HG03521 (cell line): ENCODE measurements at regions not wholly inside any gene's neighbourhood (a gene's known extent, or its start where the extent isn't known, plus 50 kb on each side); places are given as distances from the start of the nearest gene placed in this dataset.

Source experiments
- ATAC-seq: cut with Tn5 transposase; IDR thresholded peaks from one replicate; pipeline ENCODE4 v1.9.1; 2021; ENCODE audit warnings: mild to moderate bottlenecking, moderate library complexity; ENCODE audit not compliant: unreplicated experiment

GRCh38 chr4:81896936-81897335 lies 425.2 kb upstream of the RASGEF1B start:
- no peak for ATAC-seq

GRCh38 chr4:81891005-81891996 lies 419.6 kb upstream of the RASGEF1B start:
- no peak for ATAC-seq

- ATAC-seq, result no peak
These were observed 413.3 kb upstream of the RASGEF1B start for GRCh38 chr4:81884986-81885385.

GRCh38 chr4:81883530-81884450 lies 412.1 kb upstream of the RASGEF1B start:
- no peak for ATAC-seq

- ATAC-seq, result no peak
These were observed 411.3 kb upstream of the RASGEF1B start for GRCh38 chr4:81883004-81883403.

DNA sequence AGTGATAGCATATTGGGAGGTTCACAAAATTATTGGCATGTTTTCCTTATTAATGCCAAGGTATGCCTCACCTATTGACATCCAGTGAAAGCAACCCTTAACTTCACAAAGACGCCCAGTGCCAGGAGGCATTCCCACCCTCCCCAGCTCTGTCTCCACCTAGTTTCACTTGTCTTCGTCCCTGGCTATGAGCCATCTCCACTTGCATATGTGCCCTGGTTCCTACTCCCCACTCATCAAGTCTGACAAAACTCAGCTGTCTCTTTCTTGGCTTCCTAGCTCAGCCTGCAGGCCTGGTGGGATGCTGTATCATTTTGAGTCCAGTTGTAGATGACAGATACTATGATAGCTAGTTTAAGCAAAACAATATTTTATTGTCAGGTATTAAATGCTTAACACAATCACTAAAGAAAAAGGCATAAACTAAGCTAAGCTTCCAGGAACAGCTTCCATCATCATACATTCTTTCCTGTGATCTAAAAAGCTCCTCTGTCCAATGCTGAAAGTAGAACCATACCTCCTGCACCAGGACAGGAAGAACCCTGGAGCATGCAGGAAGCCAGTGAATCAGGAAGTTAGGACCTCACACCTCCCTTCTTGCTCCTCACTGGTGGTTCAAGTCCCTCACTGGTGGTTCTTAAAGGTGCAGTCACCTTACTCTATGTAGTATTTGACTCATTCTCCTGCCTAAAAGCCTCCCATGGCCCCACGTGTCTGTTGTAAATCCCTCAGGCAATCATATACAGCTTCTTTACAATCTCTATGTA lies 410.3 kb upstream of the RASGEF1B start:
- no peak for ATAC-seq

- ATAC-seq, result no peak
These were observed 404.4 kb upstream of the RASGEF1B start for GRCh38 chr4:81876106-81876505.

DNA sequence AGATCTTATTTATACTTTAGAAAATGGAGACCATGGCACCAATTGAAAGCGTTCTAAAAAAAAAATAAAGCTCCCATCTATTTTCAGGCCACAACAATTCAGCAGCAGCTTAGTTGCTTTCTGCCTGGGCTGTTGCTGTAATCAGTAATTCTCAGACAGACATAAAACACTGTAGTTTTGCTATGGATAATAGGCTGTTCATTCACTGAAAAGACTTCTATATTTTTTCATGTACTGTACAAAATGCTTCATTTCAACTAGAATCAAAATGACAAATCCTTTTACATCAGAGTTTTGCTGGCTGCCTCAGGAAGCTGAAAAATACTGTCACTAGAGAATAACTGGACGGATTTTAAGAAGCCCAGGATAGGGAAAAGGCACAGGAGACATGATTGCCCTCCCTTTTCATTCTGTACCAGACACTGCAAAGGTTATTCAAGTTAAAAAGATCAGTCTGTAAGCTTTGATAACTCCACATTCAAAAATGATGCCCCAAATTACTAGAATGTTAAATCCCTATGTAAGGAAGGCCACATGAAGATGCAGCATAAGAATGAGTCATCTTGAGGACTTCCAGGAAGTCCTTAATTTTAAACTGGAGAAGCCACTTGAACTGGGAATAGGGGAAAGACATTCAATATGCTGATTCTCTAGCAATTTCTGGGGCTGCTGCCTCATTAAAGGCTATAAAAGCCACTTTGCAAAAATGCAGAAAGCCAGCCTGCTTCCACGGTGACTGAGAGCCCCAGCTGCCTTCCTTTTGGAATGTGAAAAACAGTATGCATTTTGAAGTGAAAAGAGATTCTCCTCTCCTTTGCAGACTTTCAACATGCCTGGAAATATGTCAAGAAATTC lies 403.2 kb upstream of the RASGEF1B start:
- no peak for ATAC-seq

- no peak for ATAC-seq
These were observed 398.6 kb upstream of the RASGEF1B start for GRCh38 chr4:81870275-81870674.

- ATAC-seq, result no peak
These were observed 388.4 kb upstream of the RASGEF1B start for GRCh38 chr4:81860111-81860510.

DNA sequence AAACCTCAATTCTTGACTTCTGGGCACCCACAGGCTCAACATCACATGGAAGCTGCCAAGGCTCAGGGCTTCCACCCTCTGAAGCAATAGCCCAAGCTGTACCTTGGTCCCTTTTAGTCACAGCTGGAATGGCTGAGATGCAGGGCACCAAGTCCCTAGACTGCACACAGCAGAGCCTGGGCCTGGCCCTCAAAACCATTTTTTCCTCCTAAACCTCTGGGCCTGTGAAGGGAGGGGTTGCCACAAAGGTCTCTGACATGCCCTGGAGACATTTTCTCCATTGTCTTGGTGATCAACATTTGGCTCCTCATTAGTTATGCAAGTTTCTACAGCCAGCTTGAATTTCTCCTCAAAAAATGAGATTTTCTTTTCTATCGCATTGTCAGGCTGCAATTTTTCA lies 382.7 kb upstream of the RASGEF1B start:
- ATAC-seq, result no peak

DNA sequence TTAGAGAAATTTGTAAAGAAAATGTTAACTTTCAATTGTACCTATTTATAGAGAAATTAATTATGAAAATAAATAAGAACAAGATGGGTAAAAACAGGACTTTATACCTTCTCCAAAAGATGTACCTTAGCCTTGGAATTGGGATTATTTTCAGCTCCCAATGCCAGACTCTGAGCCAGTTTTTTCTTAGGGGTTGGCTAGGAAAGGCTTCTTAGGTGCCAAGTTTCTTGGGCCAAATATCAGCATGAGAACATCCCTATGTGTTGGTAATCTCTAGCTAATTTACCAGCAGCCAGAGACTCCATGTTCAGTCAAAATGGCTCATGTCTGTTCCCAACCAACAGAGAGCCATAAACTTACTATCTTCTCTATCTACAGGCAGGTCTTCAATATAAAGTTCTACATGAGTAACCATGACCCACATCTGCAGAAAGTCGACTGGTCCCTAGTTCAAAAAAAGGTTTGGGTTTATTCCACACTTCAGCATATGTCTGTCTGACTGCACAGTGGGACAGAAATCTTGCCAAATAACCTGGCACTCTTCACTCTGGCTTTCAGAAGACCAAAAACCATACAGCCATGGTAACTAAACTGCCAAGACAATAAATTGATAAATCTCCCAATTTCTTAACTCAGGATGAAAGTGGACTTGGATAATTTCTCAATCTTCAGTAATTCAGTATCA lies 380.5 kb upstream of the RASGEF1B start:
- no peak for ATAC-seq

- no peak for ATAC-seq
These were observed 379.0 kb upstream of the RASGEF1B start for GRCh38 chr4:81850701-81851100.

GRCh38 chr4:81845761-81846160 lies 374.1 kb upstream of the RASGEF1B start:
- no peak for ATAC-seq

DNA sequence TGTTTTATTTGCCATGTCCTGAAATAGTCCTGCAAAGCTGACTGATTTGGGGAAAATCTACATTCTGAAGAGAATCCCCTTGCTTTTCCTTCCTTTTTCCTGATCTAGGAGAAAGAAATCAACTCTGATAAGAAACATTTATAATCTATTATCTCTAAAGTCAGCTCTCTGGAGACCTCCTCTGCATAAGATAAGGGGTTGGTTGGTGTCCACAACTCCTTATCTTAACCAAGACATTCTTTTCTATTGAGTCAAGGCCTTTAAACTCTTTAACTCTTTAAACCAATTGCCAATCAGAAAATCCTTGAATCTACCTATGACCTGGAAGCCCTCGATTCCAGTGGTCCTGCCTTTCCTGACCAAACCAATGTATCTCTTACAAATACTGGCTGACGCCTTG lies 373.6 kb upstream of the RASGEF1B start:
- ATAC-seq, result no peak

- ATAC-seq, result peak; percentile 90
These were observed 373.0 kb upstream of the RASGEF1B start for GRCh38 chr4:81844717-81845116.

DNA sequence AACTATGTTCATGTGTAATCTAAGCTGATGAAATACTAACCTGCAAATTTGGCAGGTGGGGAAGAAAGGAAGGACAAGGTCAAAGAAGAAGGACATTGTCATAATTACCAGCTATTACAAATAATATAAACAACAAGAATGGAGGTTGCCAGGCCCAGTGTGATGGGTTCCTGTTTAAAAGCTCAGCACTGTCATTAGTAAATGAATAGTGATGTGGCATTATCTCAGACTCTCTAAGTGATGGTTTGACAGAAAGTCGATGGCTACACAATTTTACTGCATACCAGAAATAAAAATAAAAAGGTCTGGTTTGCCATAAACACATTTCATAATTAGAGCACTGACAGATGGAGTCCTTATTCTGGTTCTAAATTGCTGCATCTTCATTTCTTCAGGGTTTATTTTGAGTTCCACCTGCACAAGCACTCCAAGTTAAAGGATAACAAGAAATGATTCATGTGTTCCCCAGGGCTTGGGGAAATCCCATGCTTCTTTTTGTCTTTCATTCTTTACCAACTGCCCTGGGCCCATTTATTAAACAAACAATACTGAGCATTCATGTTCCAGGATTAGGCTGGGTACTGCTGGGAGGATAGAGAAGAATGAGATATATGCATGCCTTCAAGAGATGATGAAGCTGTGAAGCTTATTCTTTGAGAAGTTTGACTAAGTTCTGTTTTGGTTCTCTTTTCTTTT lies 367.8 kb upstream of the RASGEF1B start:
- ATAC-seq, result no peak

GRCh38 chr4:81838586-81838985 lies 366.9 kb upstream of the RASGEF1B start:
- ATAC-seq, result no peak

DNA sequence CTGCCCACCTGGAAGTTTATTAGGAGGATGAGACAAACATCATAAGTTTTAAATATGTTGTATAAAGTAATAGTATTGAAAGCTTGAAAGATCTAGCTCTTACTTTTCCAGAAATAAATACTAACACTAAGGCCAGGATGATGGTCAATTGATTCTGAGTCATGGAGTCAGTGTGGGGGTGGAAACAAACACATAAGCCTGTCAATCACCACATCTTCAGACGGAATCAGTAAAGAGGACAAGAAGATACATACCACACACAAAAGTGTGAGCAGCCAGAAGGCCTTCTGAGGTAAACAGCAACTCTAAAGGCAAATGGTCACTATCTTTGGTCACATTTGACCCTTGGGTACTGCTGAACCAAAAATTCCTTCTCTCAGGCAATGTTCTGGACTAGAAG lies 365.0 kb upstream of the RASGEF1B start:
- no peak for ATAC-seq
